K562 (cell line): ENCODE measurements at regions not wholly inside any gene's neighbourhood (a gene's known extent, or its start where the extent isn't known, plus 50 kb on each side); places are given as distances from the start of the nearest gene placed in this dataset.

Experiments
- ATAC-seq: fragments of 200-7000 bp; cut with Tn5 transposase; 3 replicates; pipeline ENCODE4 v1.9.1; 2020; ENCODE audit warnings: moderate library complexity
- BruUV-seq: library from RNA; stranded (reverse); fragments of 400-500 nt; replicated peaks from 2 replicates; lab custom pipeline; 2021; lab: Mats Ljungman, UMichigan
- CTCF ChIA-PET: fragments of 300-600 bp; formaldehyde crosslinking; extraction: SDS; loops from one replicate; lab custom pipeline; 2021; ENCODE audit warnings: low intra/inter-chr PET ratio; lab: Yijun Ruan, JAX
- POLR2A ChIA-PET: fragments of 300-600, 350-650 bp; sonication (Branson Sonifier 250); formaldehyde crosslinking; extraction: SDS; loops from one replicate; lab custom pipeline; 2021; ENCODE audit warnings: antibody characterized with exemption, inconsistent platforms; lab: Yijun Ruan, JAX
- DNase-seq, 4 experiments: peaks; one replicate each; pipeline versions ENCODE4 v3.0.0 to v3.0.0-alpha.2; 2011 to 2018; ENCODE audit warnings: low spot score in 3 of 4, mixed read lengths in 3 of 4; ENCODE audit errors: extremely low read depth in 1 of 4
- FAIRE-seq: peaks from 2 replicates; lab custom pipeline; 2011; peaks lifted over from hg19 to GRCh38; lab: Jason Lieb, UNC
- H2AFZ ChIP-seq: 2 replicates; pipeline ENCODE4 v1.6.0; 2011; ENCODE audit warnings: low read depth, low read length, control low read depth, inconsistent platforms
- H3K27ac ChIP-seq: fragments of 200-600 bp; 3 replicates; pipeline ENCODE4 v1.8.0; 2011; ENCODE audit warnings: low read depth, mild to moderate bottlenecking, control low read depth, inconsistent platforms, low read length, moderate library complexity, mixed read lengths; ENCODE audit errors: extremely low read depth
- H3K27me3 ChIP-seq, 2 experiments: fragments of 300-600 bp in 1 of 2; 2 replicates in 1 of 2; 3 replicates in 1 of 2; pipeline versions ENCODE4 v1.6.0 to v1.8.0; 2011; ENCODE audit warnings: inconsistent platforms in 2 of 2, low read length in 2 of 2, mild to moderate bottlenecking in 1 of 2, mixed read lengths in 1 of 2, moderate library complexity in 1 of 2; ENCODE audit not compliant: control insufficient read depth in 2 of 2, insufficient read depth in 2 of 2
- H3K36me3 ChIP-seq: fragments of 300-600 bp; 3 replicates; pipeline ENCODE4 v1.8.0; 2011; ENCODE audit warnings: mild to moderate bottlenecking, low read length, inconsistent platforms; ENCODE audit not compliant: control insufficient read depth, insufficient read depth
- H3K4me1 ChIP-seq, 2 experiments: fragments of 200-600 bp in 1 of 2; replicated peaks in 1 of 2; 2 replicates in 1 of 2; 3 replicates in 1 of 2; pipeline versions ENCODE4 v1.5.1 to v1.8.0; 2011; ENCODE audit warnings: inconsistent platforms in 2 of 2, low read length in 2 of 2, mild to moderate bottlenecking in 1 of 2, mixed read lengths in 1 of 2, moderate library complexity in 1 of 2; ENCODE audit not compliant: control insufficient read depth in 2 of 2, insufficient read depth in 2 of 2
- H3K4me2 ChIP-seq: 2 replicates; pipeline ENCODE4 v1.6.1; 2011; ENCODE audit warnings: low read length, control low read depth, inconsistent platforms, mixed read lengths; ENCODE audit not compliant: insufficient read depth
- H3K4me3 ChIP-seq: fragments of 200-600 bp; sonication (generic), shearing (Covaris generic); 2 replicates; pipeline ENCODE4 v1.5.1; 2016; ENCODE audit warnings: control low read depth, inconsistent platforms
- H3K79me2 ChIP-seq: fragments of 200-600 bp; 3 replicates; pipeline ENCODE4 v1.8.0; 2011; ENCODE audit warnings: low read length, inconsistent platforms; ENCODE audit not compliant: control insufficient read depth, insufficient read depth
- H3K9ac ChIP-seq, 2 experiments: 2 replicates each; pipeline versions ENCODE4 v1.6.0 to v1.6.1; 2011; ENCODE audit warnings: low read depth in 2 of 2, low read length in 2 of 2, control low read depth in 1 of 2, inconsistent platforms in 1 of 2, mild to moderate bottlenecking in 1 of 2, mixed read lengths in 1 of 2; ENCODE audit not compliant: insufficient read depth in 1 of 2
- H3K9me1 ChIP-seq: one replicate; pipeline ENCODE4 v1.6.0; 2011; ENCODE audit warnings: inconsistent platforms, mild to moderate bottlenecking, low read length, moderate library complexity; ENCODE audit not compliant: control insufficient read depth, insufficient read depth
- H3K9me3 ChIP-seq: replicated peaks from 2 replicates; pipeline ENCODE4 v1.5.1; 2011; ENCODE audit warnings: low read depth, low read length, inconsistent platforms; ENCODE audit not compliant: control insufficient read depth, insufficient read depth
- H4K20me1 ChIP-seq: replicated peaks from 2 replicates; pipeline ENCODE4 v1.6.1; 2011; ENCODE audit warnings: low read length, inconsistent platforms, mixed read lengths; ENCODE audit not compliant: control insufficient read depth, insufficient read depth
- EZH2 ChIP-seq: IDR thresholded peaks from 2 replicates; pipeline ENCODE4 v1.6.1; 2012; ENCODE audit warnings: low read depth, mild to moderate bottlenecking, inconsistent platforms, low read length, borderline replicate concordance
- FOS ChIP-seq: IDR thresholded peaks from 3 replicates; pipeline ENCODE4 v1.6.1; 2011; ENCODE audit not compliant: insufficient read length; ENCODE audit errors: extremely low read depth
- ZNF316 ChIP-seq: fragments of 450-650 bp; IDR thresholded peaks from 2 replicates; pipeline ENCODE4 v1.6.1; 2016
- ZNF583 ChIP-seq: fragments of 250-450 bp; sonication (Bioruptor Pico); IDR thresholded peaks from 2 replicates; pipeline ENCODE4 v1.4.0; 2020
- WGBS: fragments of 100-300 bp; shearing (Covaris generic); methylation state at CpG from one replicate; pipeline ENCODE4 v1.1.6; 2016; ENCODE audit warnings: low coverage, mixed read lengths; ENCODE audit not compliant: insufficient coverage; ENCODE audit errors: missing lambda C conversion rate; 5-methylcytosine and 5-hydroxymethylcytosine counted together
- in situ Hi-C: fragments of 300-500 bp; cut with MboI; formaldehyde crosslinking; loops from 4 replicates; pipeline ENCODE4 v1.15.0; 2018; ENCODE audit warnings: inconsistent platforms, mixed read lengths
- intact Hi-C: fragments of 100-400 bp; cut with micrococcal nuclease; formaldehyde crosslinking; loops from 2 replicates; pipeline ENCODE4 v1.14.2; 2022

- ATAC-seq, result no peak
- no peaks in the 10 kb centered on the region for H3K9me1 ChIP-seq
- no peak overlapping the region for H3K27ac ChIP-seq
- no peaks in the 10 kb centered on the region for H3K36me3 ChIP-seq
- 0% methylated on average over 2 of the region's 2 CpGs for WGBS
- ChIA-PET POLR2A (no interaction called here), CTCF (no interaction called here)
- no peaks in the 10 kb centered on the region for H3K4me1 ChIP-seq
- no peaks in the 10 kb centered on the region for H3K27me3 ChIP-seq
- DNase-seq, result no peak
- in situ Hi-C loops, result no loop called here
- BruUV-seq, result no TSS peak
- no peaks in the 10 kb centered on the region for H3K9me3 ChIP-seq
- no peak overlapping the region for H3K4me3 ChIP-seq
- no peak for FAIRE-seq
- H3K4me2 ChIP-seq, result no peak overlapping the region
- no peak overlapping the region for H2AFZ ChIP-seq
- TF ChIP-seq ZNF583 (no peak), EZH2 (no peak)
- TF ChIP-seq, all 486 proteins: peak for 0
- Histone ChIP-seq H3K79me2 (no peaks in the 10 kb centered on the region), H3K9ac (no peak overlapping the region), H4K20me1 (no peaks in the 10 kb centered on the region)
- intact Hi-C loops, result no loop called here
Observed at GRCh38 chr1:81513796-81514354, 286.9 kb upstream of the ADGRL2 start.

DNA sequence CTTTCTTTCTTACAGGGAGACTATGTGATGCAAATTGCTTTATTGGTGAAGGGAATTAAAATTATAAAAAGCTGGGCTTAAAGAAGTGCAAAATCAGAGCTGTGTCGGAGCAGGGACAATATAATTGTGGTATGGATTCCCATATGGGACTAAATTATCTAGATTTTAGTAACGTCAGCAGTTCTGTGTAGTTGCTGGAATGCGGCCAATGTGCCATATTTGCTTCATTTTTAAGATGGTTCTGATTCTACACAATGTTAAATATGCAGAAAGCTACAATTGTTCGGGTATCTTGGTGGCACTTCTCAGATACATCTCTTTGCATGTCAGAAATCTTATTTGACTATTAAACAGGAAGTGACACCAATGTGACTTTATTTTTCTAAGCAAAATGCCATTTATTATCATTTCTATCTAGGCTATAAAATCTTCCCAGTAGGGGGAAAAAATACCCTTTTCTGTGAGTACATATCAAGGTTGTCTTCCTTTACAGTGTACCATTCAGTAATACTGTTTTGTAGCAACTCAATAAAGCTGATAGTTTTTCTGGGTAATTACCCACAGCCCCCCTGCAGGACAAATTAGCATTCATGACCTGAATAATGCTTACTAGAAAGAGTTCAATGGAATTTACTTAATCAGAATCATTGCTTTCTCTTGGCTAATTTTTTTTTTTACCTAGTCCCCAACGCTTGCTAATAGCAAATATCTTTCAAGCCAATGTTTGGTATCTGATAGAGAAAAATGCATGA, 288.3 kb upstream of the ADGRL2 start:
- WGBS, result 2% methylated on average over 5 of the region's 5 CpGs
- FAIRE-seq, result no peak
- BruUV-seq, result no TSS peak

More for the DNA sequence above, 288.3 kb upstream of the ADGRL2 start:
- TF ChIP-seq ZNF316 (peak; percentile 4; the same call in 1 of the 2 replicates), FOS (no peak)
- TF ChIP-seq, all 486 proteins: peak for 1
- Histone ChIP-seq H3K9me3 (no peaks in the 10 kb centered on the region), H3K27me3 (no peaks in the 10 kb centered on the region), H3K4me1 (no peaks in the 10 kb centered on the region), H3K4me3 (no peak overlapping the region), H2AFZ (no peak overlapping the region), H3K9ac (no peak overlapping the region), H3K79me2 (no peaks in the 10 kb centered on the region), H3K27ac (no peak overlapping the region), H4K20me1 (no peaks in the 10 kb centered on the region), H3K36me3 (no peaks in the 10 kb centered on the region), H3K4me2 (no peak overlapping the region), H3K9me1 (no peaks in the 10 kb centered on the region)
- POLR2A ChIA-PET, result no interaction called here
- in situ Hi-C loops (no loop called here), intact Hi-C loops (no loop called here)
- ATAC-seq (no peak), DNase-seq (no peak)
- CTCF ChIA-PET, result no interaction called here
